ENCODE measurements at regions not wholly inside any gene's neighbourhood (a gene's known extent, or its start where the extent isn't known, plus 50 kb on each side); places are given as distances from the start of the nearest gene placed in this dataset.

- TF ChIP-seq CTCF (IDR thresholded peaks at IDR 0.05; ENCODE audit: low read depth, low read length) = no peak
These were observed 151.1 kb downstream of the TMEM26 start for GRCh38 chr10:61302124-61302523.

GRCh38 chr10:61301575-61301974 lies 151.6 kb downstream of the TMEM26 start:
- no peak overlapping the region for H3K4me3 ChIP-seq (ENCODE audit: low read depth, low read length)
- no peak for TF ChIP-seq CTCF (IDR thresholded peaks at IDR 0.05; ENCODE audit: low read depth, low read length)

More at GRCh38 chr10:61302124-61302523, 151.1 kb downstream of the TMEM26 start:
- H3K4me3 ChIP-seq (ENCODE audit: low read depth, low read length) = no peak overlapping the region

- TF ChIP-seq CTCF (IDR thresholded peaks at IDR 0.05; ENCODE audit: low read depth, low read length) = no peak
- no peak overlapping the region for H3K4me3 ChIP-seq (ENCODE audit: low read depth, low read length)
These were observed 153.3 kb downstream of the TMEM26 start for GRCh38 chr10:61299841-61300240.

DNA sequence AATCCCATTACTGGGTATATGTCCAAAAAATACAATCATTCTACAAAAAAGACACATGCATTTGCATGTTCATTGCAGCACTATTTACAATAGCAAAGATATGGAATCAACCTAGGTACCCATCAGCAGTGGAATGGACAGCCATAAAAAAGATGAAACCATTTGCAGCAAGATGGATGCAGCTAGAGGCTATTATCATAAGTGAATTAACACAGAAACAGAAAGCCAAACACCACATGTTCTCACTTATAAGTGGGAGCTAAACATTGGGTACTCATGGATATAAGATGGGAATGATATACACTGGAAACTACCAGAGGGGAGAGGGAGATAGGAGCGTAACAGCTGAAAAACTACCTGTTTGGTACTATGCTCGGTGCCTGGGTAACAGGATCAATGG lies 154.0 kb downstream of the TMEM26 start:
- no peak for TF ChIP-seq CTCF (IDR thresholded peaks at IDR 0.05; ENCODE audit: low read depth, low read length)
- no peak overlapping the region for H3K4me3 ChIP-seq (ENCODE audit: low read depth, low read length)

- no peak overlapping the region for H3K4me3 ChIP-seq (ENCODE audit: low read depth, low read length)
- no peak for TF ChIP-seq CTCF (IDR thresholded peaks at IDR 0.05; ENCODE audit: low read depth, low read length)
These were observed 155.0 kb downstream of the TMEM26 start for GRCh38 chr10:61298194-61298593.

DNA sequence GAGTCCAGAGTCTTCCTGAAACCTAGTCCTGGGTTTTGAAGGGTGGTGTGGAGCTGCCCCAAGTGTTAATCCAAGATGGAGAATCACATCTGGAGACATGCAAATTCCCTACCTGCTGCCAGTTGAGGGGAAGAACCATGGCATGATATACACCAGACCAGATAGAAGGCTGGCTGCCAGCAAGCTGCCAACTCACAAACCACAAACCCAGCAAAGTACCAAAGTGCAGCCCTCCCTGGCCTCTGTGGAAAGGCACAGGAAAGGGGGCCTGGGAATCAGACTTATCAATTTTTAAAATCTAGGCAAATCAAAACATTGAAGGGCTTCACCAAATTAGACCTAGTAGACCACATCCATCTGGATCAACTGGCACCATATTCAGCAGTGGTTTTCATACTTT lies 157.0 kb downstream of the TMEM26 start:
- no peak overlapping the region for H3K4me3 ChIP-seq (ENCODE audit: low read depth, low read length)
- no peak for TF ChIP-seq CTCF (IDR thresholded peaks at IDR 0.05; ENCODE audit: low read depth, low read length)

DNA sequence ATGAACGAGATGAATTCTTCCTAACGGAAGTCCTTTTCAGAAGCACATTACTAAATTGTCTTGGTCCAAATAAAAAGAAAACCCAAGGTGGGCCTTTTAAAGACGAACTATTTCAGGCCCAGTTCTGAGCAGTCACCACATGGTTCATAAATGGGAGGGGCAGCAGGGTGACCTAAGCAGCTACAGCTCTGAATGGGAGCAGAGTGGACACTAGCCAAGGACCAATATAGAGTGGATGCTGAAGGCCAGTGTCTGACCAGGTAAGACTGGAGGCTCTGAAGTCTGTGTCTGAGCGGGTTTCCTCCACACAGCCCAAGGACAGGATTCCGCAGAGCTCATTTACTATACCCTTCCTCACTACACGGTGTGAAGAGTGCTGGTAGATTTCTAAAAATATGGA lies 159.1 kb downstream of the TMEM26 start:
- H3K4me3 ChIP-seq (ENCODE audit: low read depth, low read length) = no peak overlapping the region
- TF ChIP-seq CTCF (IDR thresholded peaks at IDR 0.05; ENCODE audit: low read depth, low read length) = no peak

Measured in WI38 (cell line).